Lung (tissue), 11 donors: ENCODE measurements at regions not wholly inside any gene's neighbourhood (a gene's known extent, or its start where the extent isn't known, plus 50 kb on each side); places are given as distances from the start of the nearest gene placed in this dataset.

Experiments
- ATAC-seq: fragments of 200-7000 bp; cut with Tn5 transposase; one replicate; pipeline ENCODE4 v1.9.1; 2020; ENCODE audit warnings: moderate number of reproducible peaks; ENCODE audit not compliant: insufficient read depth, low FRiP score
- DNase-seq, 3 donors: peaks; one replicate each; pipeline ENCODE4 v3.0.0-alpha.2; 2013 to 2017
- H3K27ac ChIP-seq, 2 donors: one replicate each; pipeline ENCODE4 v1.5.1; 2013; ENCODE audit warnings: mild to moderate bottlenecking in 2 of 2, moderate library complexity in 2 of 2, control low read depth in 1 of 2, inconsistent platforms in 1 of 2, low read depth in 1 of 2, low read length in 1 of 2
- H3K27me3 ChIP-seq, 3 donors: one replicate each; pipeline ENCODE4 v1.5.1; 2013; ENCODE audit warnings: low read length in 2 of 3; ENCODE audit not compliant: control insufficient read depth in 3 of 3, insufficient read depth in 3 of 3
- H3K36me3 ChIP-seq, 4 donors: one replicate each; pipeline ENCODE4 v1.5.1; 2013; ENCODE audit warnings: low read length in 4 of 4, mild to moderate bottlenecking in 1 of 4, moderate library complexity in 1 of 4; ENCODE audit not compliant: control insufficient read depth in 4 of 4, insufficient read depth in 4 of 4
- H3K4me1 ChIP-seq, 5 donors: one replicate each; pipeline ENCODE4 v1.5.1; 2013; ENCODE audit warnings: low read length in 5 of 5, mild to moderate bottlenecking in 2 of 5, moderate library complexity in 1 of 5; ENCODE audit not compliant: control insufficient read depth in 5 of 5, insufficient read depth in 5 of 5
- H3K4me3 ChIP-seq: one replicate; pipeline ENCODE4 v1.5.1; 2013; ENCODE audit warnings: mild to moderate bottlenecking, control low read depth, moderate library complexity
- H3K9ac ChIP-seq, 2 donors: one replicate each; pipeline ENCODE4 v1.5.1; 2013; ENCODE audit warnings: low read length in 2 of 2, control low read depth in 1 of 2; ENCODE audit not compliant: insufficient read depth in 1 of 2
- H3K9me3 ChIP-seq, 4 donors: one replicate each; pipeline ENCODE4 v1.5.1; 2013; ENCODE audit warnings: low read length in 3 of 4, mild to moderate bottlenecking in 1 of 4, moderate library complexity in 1 of 4; ENCODE audit not compliant: control insufficient read depth in 4 of 4, insufficient read depth in 3 of 4
- WGBS, 2 donors: extraction: QIAGEN DNeasy Blood & Tissue Kit; methylation state at CpG; one replicate each; pipeline ENCODE4 v1.1.7; 2013; 5-methylcytosine and 5-hydroxymethylcytosine counted together
- TF ChIP-seq, protein P1 (sequence below): IDR thresholded peaks from 2 replicates; pipeline ENCODE4 v1.5.1; 2012; ENCODE audit warnings: mild to moderate bottlenecking; ENCODE audit errors: control extremely low read depth, extremely low read depth
- donor health status: control.
- donor health status: control.
- donor health status: Bipolar disorder and iron deficiency.
- donor health status: healthy.
- donor health status: DM: yes; HTN: yes; CAD: no.

DNA sequence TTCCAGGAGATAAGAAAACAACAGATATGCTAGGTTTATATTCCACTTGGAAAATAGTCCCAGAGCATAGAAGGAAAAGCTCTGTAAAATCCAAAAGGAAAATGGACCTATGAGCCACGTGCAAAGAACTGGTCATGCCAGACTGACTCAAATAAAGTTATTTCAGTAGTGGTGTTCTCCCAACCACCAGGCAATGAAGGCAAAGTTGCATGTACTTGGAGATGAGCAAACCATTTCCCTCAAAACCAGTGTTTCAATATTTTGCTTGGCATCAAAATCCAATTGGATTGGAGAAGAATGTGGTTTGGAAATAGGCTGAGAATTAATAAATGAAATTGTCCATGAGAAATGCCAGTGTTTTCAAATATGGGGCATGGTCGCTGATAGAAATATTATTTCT is 237.5 kb downstream of the ICOS start:
- Histone ChIP-seq H3K9ac (no peak overlapping the region), H3K27ac (no peak overlapping the region), H3K36me3 (no peaks in the 10 kb centered on the region), H3K4me3 (no peak overlapping the region), H3K4me1 (peaks cover 0 to 33% (median 0%) of the 10 kb centered on the region in 5 donors), H3K27me3 (no peaks in the 10 kb centered on the region), H3K9me3 (no peaks in the 10 kb centered on the region)
- TF ChIP-seq, protein P1, sequence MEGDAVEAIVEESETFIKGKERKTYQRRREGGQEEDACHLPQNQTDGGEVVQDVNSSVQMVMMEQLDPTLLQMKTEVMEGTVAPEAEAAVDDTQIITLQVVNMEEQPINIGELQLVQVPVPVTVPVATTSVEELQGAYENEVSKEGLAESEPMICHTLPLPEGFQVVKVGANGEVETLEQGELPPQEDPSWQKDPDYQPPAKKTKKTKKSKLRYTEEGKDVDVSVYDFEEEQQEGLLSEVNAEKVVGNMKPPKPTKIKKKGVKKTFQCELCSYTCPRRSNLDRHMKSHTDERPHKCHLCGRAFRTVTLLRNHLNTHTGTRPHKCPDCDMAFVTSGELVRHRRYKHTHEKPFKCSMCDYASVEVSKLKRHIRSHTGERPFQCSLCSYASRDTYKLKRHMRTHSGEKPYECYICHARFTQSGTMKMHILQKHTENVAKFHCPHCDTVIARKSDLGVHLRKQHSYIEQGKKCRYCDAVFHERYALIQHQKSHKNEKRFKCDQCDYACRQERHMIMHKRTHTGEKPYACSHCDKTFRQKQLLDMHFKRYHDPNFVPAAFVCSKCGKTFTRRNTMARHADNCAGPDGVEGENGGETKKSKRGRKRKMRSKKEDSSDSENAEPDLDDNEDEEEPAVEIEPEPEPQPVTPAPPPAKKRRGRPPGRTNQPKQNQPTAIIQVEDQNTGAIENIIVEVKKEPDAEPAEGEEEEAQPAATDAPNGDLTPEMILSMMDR: no peak
- WGBS, 2 donors: 41 to 77% methylated on average over 2 of the region's 2 CpGs
- no peak for DNase-seq
- ATAC-seq: no peak

DNA sequence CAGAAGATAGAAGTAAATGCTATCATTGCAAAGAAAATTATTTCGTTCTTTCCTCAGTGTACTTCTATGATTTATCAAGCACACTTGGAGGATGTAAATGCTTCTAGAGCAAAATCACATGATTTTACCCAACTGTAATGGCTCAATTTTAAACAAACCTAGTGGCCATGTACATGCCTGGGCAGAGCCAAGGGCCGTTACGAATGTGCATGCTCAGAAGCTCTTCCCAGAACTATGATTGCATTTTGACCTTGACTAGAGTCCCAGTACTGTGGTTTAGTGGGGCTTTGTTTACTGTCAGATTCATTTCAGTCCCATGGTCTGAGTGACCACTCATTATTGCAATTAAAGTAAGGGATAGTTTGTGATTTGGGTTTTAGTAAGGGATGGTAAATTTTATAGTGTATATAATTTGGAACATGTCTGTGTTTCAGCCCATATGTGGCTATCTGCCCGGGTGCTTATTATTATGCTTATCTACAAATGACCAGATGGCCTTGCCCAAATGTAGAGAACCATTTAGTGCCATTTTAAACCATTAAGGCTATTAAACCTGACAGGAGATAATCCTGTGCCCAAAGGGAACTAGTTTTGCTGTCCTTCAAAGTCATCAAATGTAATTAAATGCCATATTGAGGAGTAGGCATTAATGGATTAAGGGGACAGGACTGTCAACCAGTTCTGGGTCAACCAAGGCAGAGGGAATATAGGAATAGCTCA is 239.1 kb downstream of the ICOS start:
- Histone ChIP-seq H3K9ac (no peak overlapping the region), H3K9me3 (no peaks in the 10 kb centered on the region), H3K27me3 (no peaks in the 10 kb centered on the region), H3K36me3 (no peaks in the 10 kb centered on the region), H3K4me3 (no peak overlapping the region), H3K27ac (no peak overlapping the region), H3K4me1 (peaks cover 0 to 20% (median 2%) of the 10 kb centered on the region in 5 donors)
- TF ChIP-seq, protein P1: no peak
- WGBS, 2 donors: 85 to 92% methylated on average over 4 of the region's 4 CpGs
- ATAC-seq (no peak), DNase-seq (no peak)

DNA sequence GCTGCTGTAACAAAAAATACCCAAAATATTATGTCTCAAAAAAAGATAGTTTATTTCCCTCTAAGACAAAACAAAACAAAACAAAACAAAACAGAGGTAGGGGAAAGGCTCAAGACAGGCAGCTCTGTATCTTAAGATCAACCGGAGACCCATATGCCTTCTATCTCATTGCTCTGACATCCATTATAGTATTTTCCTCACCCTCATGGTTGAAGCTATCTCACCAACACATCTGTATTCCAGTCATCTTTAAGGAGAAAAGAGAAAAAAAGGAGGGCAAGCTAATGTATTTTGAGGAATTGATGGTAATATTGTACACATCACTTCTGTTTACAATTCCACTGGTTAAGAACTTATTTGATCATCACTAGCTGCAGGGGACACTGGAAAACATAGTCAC is 239.7 kb downstream of the ICOS start:
- Histone ChIP-seq H3K36me3 (no peaks in the 10 kb centered on the region), H3K27ac (no peak overlapping the region), H3K27me3 (no peaks in the 10 kb centered on the region), H3K9ac (no peak overlapping the region), H3K9me3 (no peaks in the 10 kb centered on the region), H3K4me3 (no peak overlapping the region), H3K4me1 (peaks cover 0 to 14% (median 2%) of the 10 kb centered on the region in 5 donors)
- DNase-seq: no peak
- TF ChIP-seq, protein P1: no peak
- ATAC-seq: no peak
- WGBS, 2 donors: 47 to 100% methylated on average over 1 of the region's 1 CpG
